Gastrocnemius medialis (tissue), 4 donors: ENCODE measurements at regions not wholly inside any gene's neighbourhood (a gene's known extent, or its start where the extent isn't known, plus 50 kb on each side); places are given as distances from the start of the nearest gene placed in this dataset.

Experiments
- POLR2A ChIP-seq, 2 donors: fragments of 450-650 bp; IDR thresholded peaks; one replicate each; pipeline ENCODE4 v1.6.1; 2017; ENCODE audit warnings: antibody characterized with exemption in 2 of 2, mild to moderate bottlenecking in 2 of 2, moderate library complexity in 2 of 2
- TF ChIP-seq, protein P1 (sequence below), 5 experiments: fragments of 450-650 bp in 3 of 5; fragments of 200-600 bp in 2 of 5; sonication (generic) in 2 of 5; IDR thresholded peaks in 4 of 5; conservative IDR thresholded peaks in 1 of 5; 1 replicate in 4 of 5; 2 replicates in 1 of 5; pipeline ENCODE4 v1.5.1; 2016 to 2019; ENCODE audit warnings: antibody characterized with exemption in 5 of 5, mild to moderate bottlenecking in 3 of 5, moderate library complexity in 3 of 5

- TF ChIP-seq, protein P1, sequence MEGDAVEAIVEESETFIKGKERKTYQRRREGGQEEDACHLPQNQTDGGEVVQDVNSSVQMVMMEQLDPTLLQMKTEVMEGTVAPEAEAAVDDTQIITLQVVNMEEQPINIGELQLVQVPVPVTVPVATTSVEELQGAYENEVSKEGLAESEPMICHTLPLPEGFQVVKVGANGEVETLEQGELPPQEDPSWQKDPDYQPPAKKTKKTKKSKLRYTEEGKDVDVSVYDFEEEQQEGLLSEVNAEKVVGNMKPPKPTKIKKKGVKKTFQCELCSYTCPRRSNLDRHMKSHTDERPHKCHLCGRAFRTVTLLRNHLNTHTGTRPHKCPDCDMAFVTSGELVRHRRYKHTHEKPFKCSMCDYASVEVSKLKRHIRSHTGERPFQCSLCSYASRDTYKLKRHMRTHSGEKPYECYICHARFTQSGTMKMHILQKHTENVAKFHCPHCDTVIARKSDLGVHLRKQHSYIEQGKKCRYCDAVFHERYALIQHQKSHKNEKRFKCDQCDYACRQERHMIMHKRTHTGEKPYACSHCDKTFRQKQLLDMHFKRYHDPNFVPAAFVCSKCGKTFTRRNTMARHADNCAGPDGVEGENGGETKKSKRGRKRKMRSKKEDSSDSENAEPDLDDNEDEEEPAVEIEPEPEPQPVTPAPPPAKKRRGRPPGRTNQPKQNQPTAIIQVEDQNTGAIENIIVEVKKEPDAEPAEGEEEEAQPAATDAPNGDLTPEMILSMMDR (IDR thresholded peaks at IDR 0.05 in 4 of 5, conservative IDR thresholded peaks at IDR 0.05 in 1 of 5): no peak
- no peak for TF ChIP-seq POLR2A (IDR thresholded peaks at IDR 0.05)
These were observed 236.7 kb downstream of the MYCN start for GRCh38 chr2:16176971-16177480.
